Gastroesophageal sphincter (tissue), 3 donors: ENCODE measurements at regions not wholly inside any gene's neighbourhood (a gene's known extent, or its start where the extent isn't known, plus 50 kb on each side); places are given as distances from the start of the nearest gene placed in this dataset.

Source experiments
- POLR2A ChIP-seq, 2 donors: fragments of 450-650 bp; IDR thresholded peaks; one replicate each; pipeline ENCODE4 v1.6.1; 2017; ENCODE audit warnings: antibody characterized with exemption in 2 of 2, mild to moderate bottlenecking in 2 of 2, moderate library complexity in 1 of 2
- POLR2AphosphoS5 ChIP-seq: sonication (generic); formaldehyde crosslinking; IDR thresholded peaks from one replicate; pipeline ENCODE4 v1.6.1; 2017; ENCODE audit warnings: antibody characterized with exemption
- TF ChIP-seq, protein P1 (sequence below), 4 experiments: fragments of 200-600 bp in 2 of 4; fragments of 450-650 bp in 2 of 4; sonication (generic) in 1 of 4; IDR thresholded peaks; one replicate each; pipeline ENCODE4 v1.5.1; 2017 to 2019; ENCODE audit warnings: antibody characterized with exemption in 4 of 4, mild to moderate bottlenecking in 2 of 4, moderate library complexity in 2 of 4

GRCh38 chr7:27302590-27302989 is 60.0 kb downstream of the EVX1 start:
- no peak for TF ChIP-seq POLR2A (IDR thresholded peaks at IDR 0.05)
- no peak for TF ChIP-seq POLR2AphosphoS5
- TF ChIP-seq, protein P1, sequence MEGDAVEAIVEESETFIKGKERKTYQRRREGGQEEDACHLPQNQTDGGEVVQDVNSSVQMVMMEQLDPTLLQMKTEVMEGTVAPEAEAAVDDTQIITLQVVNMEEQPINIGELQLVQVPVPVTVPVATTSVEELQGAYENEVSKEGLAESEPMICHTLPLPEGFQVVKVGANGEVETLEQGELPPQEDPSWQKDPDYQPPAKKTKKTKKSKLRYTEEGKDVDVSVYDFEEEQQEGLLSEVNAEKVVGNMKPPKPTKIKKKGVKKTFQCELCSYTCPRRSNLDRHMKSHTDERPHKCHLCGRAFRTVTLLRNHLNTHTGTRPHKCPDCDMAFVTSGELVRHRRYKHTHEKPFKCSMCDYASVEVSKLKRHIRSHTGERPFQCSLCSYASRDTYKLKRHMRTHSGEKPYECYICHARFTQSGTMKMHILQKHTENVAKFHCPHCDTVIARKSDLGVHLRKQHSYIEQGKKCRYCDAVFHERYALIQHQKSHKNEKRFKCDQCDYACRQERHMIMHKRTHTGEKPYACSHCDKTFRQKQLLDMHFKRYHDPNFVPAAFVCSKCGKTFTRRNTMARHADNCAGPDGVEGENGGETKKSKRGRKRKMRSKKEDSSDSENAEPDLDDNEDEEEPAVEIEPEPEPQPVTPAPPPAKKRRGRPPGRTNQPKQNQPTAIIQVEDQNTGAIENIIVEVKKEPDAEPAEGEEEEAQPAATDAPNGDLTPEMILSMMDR (IDR thresholded peaks at IDR 0.05) = no peak
